ENCODE measurements at regions not wholly inside any gene's neighbourhood (a gene's known extent, or its start where the extent isn't known, plus 50 kb on each side); places are given as distances from the start of the nearest gene placed in this dataset.
"Not testable (repeated sequence)": the region's sequence is repeated elsewhere in the genome, so short reads cannot be mapped to it uniquely, and the experiment has no call there.

DNA sequence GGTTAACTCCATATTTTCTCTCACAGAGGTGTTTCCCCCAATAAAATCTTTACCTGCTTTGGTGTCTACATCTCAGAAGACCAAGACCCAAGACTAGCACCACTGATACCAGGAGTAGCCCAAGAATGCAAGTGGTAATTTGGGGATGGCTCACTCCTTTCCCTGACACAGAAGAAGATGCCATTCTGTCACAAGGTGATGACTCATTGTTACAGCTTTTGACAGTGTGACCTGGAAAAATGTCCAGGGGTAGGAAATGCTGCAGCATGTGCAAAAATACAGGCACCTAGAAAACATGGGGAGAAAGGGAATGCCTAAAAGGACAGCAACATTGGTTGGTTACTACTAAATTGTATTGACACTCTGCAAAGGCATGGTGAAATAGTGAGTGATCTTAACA is 254.0 kb upstream of the GJE1 start:
- DNase-seq (ENCODE audit: low spot score), result no peak
- no peak overlapping the region for H3K27ac ChIP-seq
- H3K4me3 ChIP-seq, result no peak overlapping the region
- TF ChIP-seq, protein P1, sequence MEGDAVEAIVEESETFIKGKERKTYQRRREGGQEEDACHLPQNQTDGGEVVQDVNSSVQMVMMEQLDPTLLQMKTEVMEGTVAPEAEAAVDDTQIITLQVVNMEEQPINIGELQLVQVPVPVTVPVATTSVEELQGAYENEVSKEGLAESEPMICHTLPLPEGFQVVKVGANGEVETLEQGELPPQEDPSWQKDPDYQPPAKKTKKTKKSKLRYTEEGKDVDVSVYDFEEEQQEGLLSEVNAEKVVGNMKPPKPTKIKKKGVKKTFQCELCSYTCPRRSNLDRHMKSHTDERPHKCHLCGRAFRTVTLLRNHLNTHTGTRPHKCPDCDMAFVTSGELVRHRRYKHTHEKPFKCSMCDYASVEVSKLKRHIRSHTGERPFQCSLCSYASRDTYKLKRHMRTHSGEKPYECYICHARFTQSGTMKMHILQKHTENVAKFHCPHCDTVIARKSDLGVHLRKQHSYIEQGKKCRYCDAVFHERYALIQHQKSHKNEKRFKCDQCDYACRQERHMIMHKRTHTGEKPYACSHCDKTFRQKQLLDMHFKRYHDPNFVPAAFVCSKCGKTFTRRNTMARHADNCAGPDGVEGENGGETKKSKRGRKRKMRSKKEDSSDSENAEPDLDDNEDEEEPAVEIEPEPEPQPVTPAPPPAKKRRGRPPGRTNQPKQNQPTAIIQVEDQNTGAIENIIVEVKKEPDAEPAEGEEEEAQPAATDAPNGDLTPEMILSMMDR (IDR thresholded peaks at IDR 0.05), result no peak

DNA sequence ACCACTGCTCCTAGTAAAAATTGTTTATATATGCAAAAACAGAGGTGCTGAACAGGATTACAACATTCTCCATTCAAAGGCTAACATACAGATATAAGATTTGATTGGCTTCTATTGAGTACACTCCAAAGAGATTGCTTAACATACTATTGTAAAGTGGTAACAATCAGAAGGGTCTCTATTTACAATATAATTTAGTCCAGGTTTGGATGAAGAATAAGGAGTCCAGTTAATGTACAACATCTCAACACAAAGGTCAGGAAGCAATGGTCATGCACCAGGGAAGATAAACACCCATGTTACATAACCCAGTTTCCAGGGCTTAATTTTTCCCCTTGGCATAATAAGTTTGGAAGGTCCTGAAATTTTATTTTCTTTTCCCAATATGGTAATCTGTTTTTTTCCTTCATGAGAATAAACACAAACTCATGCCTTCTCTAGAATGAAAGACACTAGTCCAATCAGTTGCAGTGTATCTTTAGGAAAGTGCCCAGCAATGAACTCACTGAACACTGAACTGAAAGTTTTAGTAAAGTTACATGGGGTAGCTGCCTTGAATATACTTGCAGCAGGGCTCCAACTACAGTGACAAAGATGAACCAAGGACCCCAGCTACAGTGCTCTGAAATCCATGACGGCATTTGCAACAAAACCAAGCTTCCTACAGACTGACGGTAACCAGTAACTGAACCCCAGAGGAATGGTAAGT is 255.3 kb upstream of the GJE1 start:
- TF ChIP-seq, protein P1 (IDR thresholded peaks at IDR 0.05), result no peak
- H3K4me3 ChIP-seq, result no peak overlapping the region
- no peak overlapping the region for H3K27ac ChIP-seq
- DNase-seq (ENCODE audit: low spot score), result no peak

DNA sequence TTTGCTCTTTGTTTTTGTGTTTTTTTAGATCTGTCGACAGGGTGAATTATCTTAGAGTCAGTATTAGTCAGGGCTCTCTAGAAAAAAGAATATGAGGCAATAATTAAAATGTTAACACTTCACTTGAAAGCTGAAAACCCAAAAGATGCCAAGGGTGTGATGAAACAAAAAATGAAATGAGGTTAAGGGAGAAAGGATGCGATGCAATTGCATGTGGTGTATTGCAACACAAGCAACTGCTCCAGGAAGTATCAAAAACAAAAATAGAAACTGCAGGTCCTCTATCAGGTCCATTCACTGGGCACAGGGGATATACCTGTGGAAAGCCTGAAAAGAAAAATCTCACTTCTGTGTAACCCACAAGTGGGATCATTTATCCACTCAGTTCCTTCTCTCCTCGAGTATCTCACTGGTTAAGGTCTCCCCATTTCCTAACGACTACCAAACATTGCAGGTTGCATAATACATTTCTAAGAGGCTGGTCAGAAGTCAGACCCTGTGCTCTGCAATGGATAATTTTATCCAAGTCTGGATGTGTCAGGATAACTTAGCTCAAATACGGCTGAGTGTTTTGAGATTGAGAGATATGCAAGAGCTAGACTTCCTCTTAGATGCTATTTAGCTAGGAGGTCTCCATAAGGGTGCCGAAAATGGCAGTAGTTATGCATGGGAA is 257.7 kb upstream of the GJE1 start:
- Histone ChIP-seq H3K27ac (no peak overlapping the region), H3K4me3 (no peak overlapping the region)
- TF ChIP-seq, protein P1 (IDR thresholded peaks at IDR 0.05), result no peak

DNA sequence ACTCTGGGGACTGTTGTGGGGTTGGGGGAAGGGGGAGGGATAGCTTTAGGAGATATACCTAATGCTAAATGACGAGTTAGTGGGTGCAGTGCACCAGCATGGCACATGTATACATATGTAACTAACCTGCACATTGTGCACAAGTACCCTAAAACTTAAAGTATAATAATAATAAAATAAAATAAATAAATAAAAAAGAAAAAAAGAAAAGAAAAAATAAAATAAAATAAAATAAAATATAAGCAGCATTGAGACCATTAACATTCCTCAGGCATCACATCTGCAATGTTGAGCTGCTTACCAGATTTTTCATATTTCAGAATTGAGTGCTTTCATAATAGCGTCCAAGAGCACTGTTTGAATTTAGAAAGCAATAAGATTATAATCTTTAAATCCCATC is 263.2 kb upstream of the GJE1 start:
- H3K4me3 ChIP-seq; DNase-seq (ENCODE audit: low spot score); H3K27ac ChIP-seq: not testable (repeated sequence)

More for the DNA sequence above, 257.7 kb upstream of the GJE1 start:
- DNase-seq (ENCODE audit: low spot score), result no peak

DNA sequence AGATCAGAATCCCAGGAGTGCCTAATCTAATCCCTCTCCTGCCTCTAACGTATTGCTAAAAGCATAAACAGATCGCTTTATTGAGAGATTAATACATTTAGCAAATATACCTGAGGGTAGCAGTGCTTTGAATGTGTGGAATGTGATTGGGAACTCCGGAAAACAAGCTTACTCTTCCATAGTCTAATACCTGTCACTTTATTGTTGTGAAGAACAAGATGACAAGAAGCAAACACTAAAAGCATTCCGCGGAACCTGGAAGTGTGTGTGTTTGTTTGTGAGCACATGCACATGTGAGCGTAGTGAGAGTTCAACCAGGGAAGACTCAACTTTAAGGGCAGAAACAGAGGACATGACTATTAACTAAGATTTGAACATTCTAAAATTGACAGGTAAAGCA is 265.0 kb upstream of the GJE1 start:
- H3K4me3 ChIP-seq, result no peak overlapping the region
- TF ChIP-seq, protein P1 (IDR thresholded peaks at IDR 0.05), result no peak
- DNase-seq (ENCODE audit: low spot score), result no peak
- H3K27ac ChIP-seq, result no peak overlapping the region

DNA sequence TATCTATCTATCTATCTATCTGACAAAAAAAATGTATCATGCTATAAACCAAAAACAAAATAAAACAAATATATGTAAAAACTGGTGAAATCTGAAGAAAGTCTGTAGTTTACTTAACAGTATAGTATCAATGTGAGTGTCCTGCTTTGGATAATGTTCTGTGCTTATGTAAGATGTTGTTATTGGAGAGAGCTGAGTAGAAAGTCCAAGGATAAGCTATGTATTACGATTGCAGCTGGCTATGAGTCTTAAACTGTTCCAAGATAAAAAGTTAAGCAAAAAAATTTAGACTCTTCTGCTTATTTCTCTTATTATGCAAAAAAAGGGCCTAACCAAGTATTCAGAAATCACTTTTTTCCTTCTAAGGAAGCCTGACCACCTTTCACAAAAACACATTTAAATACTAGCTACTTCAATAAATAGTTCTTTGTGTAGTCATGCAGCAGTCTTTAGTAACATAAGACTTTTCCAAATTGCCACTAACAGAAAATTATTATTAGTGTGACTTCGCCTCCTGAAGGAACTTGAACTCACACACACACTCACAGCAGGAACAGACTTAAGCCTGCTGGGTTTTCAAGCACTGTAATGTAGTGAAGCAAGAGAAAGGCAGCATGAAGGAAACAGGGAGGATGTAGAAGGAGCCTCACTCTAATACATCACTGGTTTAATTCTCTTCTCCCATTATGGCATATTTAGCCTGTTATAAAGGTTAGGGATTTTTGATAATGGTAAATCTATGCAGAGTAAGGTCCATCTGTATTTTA is 265.8 kb upstream of the GJE1 start:
- H3K4me3 ChIP-seq, result no peak overlapping the region
- TF ChIP-seq, protein P1 (IDR thresholded peaks at IDR 0.05), result no peak
- H3K27ac ChIP-seq, result no peak overlapping the region
- DNase-seq (ENCODE audit: low spot score), result no peak

DNA sequence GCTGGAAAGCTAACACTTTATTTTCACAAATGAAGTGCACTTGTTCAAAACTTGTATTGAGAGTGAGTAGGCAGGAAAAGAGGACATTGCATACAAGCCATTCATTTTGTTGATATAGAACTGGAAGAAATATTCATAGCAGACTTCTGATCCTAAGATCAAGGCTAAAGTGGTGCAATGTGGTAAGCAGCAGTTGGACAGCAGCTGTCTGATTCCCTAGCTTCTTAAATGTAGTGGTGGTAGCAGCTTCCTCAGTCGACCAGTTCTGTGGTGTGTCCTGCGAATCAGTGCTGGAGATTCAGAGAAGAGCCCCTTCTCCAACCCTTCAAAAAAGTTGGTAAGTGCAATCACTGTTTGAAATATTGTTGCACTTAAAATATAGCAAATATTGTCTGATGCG is 281.7 kb upstream of the GJE1 start:
- Histone ChIP-seq H3K4me3 (no peak overlapping the region), H3K27ac (no peak overlapping the region)
- TF ChIP-seq, protein P1 (IDR thresholded peaks at IDR 0.05), result no peak
- DNase-seq (ENCODE audit: low spot score), result no peak

All from coronary artery (tissue), 2 donors.